ENCODE measurements at regions not wholly inside any gene's neighbourhood (a gene's known extent, or its start where the extent isn't known, plus 50 kb on each side); places are given as distances from the start of the nearest gene placed in this dataset.
A peak's percentile ranks its signal among the peaks of the same experiment; 100 is the strongest.

GRCh38 chr2:147623328-147623727, 221.5 kb upstream of the ACVR2A start:
- Histone ChIP-seq H3K27me3 (ENCODE audit: insufficient read depth, low read length) (no peaks in the 10 kb centered on the region), H3K4me3 (ENCODE audit: insufficient read depth, low read depth, low read length) (no peak overlapping the region), H3K79me2 (ENCODE audit: insufficient read depth, low read length) (no peaks in the 10 kb centered on the region), H3K9ac (ENCODE audit: low read length) (no peak overlapping the region), H2AFZ (ENCODE audit: low read depth, low read length) (no peak overlapping the region), H3K9me3 (ENCODE audit: insufficient read depth, low read depth, low read length) (no peaks in the 10 kb centered on the region), H3K27ac (ENCODE audit: low read depth, low read length) (no peak overlapping the region), H3K4me1 (ENCODE audit: insufficient read depth, low read length) (no peaks in the 10 kb centered on the region), H4K20me1 (ENCODE audit: insufficient read depth, low read length) (no peaks in the 10 kb centered on the region), H3K36me3 (ENCODE audit: insufficient read depth, low read length) (no peaks in the 10 kb centered on the region), H3K4me2 (ENCODE audit: low read length) (no peak overlapping the region)
- Mint-ChIP-seq H3K9me3 (ENCODE audit: unreplicated experiment) (no peaks in the 10 kb centered on the region), H3K4me3 (ENCODE audit: unreplicated experiment) (no peak overlapping the region), H3K27ac (ENCODE audit: unreplicated experiment) (peak overlapping the region; percentile 34), H3K36me3 (ENCODE audit: low read depth, unreplicated experiment) (no peaks in the 10 kb centered on the region), H3K4me1 (ENCODE audit: low read depth, unreplicated experiment) (peaks cover 7% of the 10 kb centered on the region), H3K27me3 (ENCODE audit: low read depth, unreplicated experiment) (no peaks in the 10 kb centered on the region)
- no peak for DNase-seq (ENCODE audit: low read depth)
- TF ChIP-seq EZH2 (IDR thresholded peaks at IDR 0.05; ENCODE audit: insufficient read depth, low read length): no peak
- no peak for TF ChIP-seq CTCF (IDR thresholded peaks at IDR 0.05; ENCODE audit: insufficient read depth, low read depth, low read length)
- FAIRE-seq: no peak

DNA sequence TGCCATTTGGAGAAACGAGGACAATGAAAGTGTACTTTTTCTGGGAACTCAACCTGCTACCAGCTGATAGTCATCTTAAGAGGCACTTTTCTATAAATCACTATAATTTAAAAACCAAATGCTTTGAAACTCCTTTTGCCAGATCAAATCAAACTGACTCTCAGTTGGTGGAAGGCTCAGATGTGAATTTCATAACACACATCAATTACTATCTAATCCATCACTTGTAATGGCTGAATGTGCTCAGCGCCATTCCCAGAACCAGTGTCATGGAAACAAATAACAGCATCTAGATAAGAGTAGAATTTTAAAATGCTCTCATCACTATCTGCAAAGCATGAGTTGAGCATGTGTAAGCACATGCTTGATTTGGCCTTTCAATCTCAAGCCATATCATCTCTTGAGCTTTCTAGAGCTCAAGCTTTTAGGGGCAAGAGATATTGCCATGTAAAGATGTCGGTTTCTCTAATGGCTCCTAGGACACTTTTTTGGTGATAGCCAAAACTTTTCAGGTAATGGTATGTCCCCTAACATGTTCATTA, 223.1 kb upstream of the ACVR2A start:
- H3K4me3 Mint-ChIP-seq (ENCODE audit: unreplicated experiment): no peak overlapping the region

More for the DNA sequence above, 223.1 kb upstream of the ACVR2A start:
- Histone ChIP-seq H3K36me3 (ENCODE audit: insufficient read depth, low read length) (no peaks in the 10 kb centered on the region), H3K4me2 (ENCODE audit: low read length) (no peak overlapping the region), H3K27me3 (ENCODE audit: insufficient read depth, low read length) (no peaks in the 10 kb centered on the region), H3K27ac (ENCODE audit: low read depth, low read length) (no peak overlapping the region), H3K4me3 (ENCODE audit: insufficient read depth, low read depth, low read length) (no peak overlapping the region), H3K9ac (ENCODE audit: low read length) (no peak overlapping the region), H2AFZ (ENCODE audit: low read depth, low read length) (no peak overlapping the region), H3K9me3 (ENCODE audit: insufficient read depth, low read depth, low read length) (no peaks in the 10 kb centered on the region), H3K79me2 (ENCODE audit: insufficient read depth, low read length) (no peaks in the 10 kb centered on the region), H3K4me1 (ENCODE audit: insufficient read depth, low read length) (no peaks in the 10 kb centered on the region), H4K20me1 (ENCODE audit: insufficient read depth, low read length) (no peaks in the 10 kb centered on the region)
- FAIRE-seq (no peak), DNase-seq (ENCODE audit: low read depth) (no peak)
- no peak for TF ChIP-seq EZH2 (IDR thresholded peaks at IDR 0.05; ENCODE audit: insufficient read depth, low read length)
- no peak for TF ChIP-seq CTCF (IDR thresholded peaks at IDR 0.05; ENCODE audit: insufficient read depth, low read depth, low read length)
- H3K36me3 Mint-ChIP-seq (ENCODE audit: low read depth, unreplicated experiment): no peaks in the 10 kb centered on the region
- H3K9me3 Mint-ChIP-seq (ENCODE audit: unreplicated experiment): no peaks in the 10 kb centered on the region
- H3K27ac Mint-ChIP-seq (ENCODE audit: unreplicated experiment): no peak overlapping the region
- no peaks in the 10 kb centered on the region for H3K27me3 Mint-ChIP-seq (ENCODE audit: low read depth, unreplicated experiment)
- peaks cover 7% of the 10 kb centered on the region for H3K4me1 Mint-ChIP-seq (ENCODE audit: low read depth, unreplicated experiment)

Data from astrocyte (in vitro differentiated cells and primary cell).